GM12892 (cell line): ENCODE measurements at regions not wholly inside any gene's neighbourhood (a gene's known extent, or its start where the extent isn't known, plus 50 kb on each side); places are given as distances from the start of the nearest gene placed in this dataset.

Experiments
- POLR2A ChIP-seq: IDR thresholded peaks from 2 replicates; pipeline ENCODE4 v1.6.1; 2011; ENCODE audit warnings: low read depth, low read length, control low read depth
- POLR2AphosphoS5 ChIP-seq: IDR thresholded peaks from 2 replicates; pipeline ENCODE4 v1.6.1; 2011; ENCODE audit warnings: low read depth, low read length, control low read depth
- TAF1 ChIP-seq: IDR thresholded peaks from 2 replicates; pipeline ENCODE4 v1.6.1; 2011; ENCODE audit warnings: low read depth, mild to moderate bottlenecking, control low read depth, low read length, borderline replicate concordance

GRCh38 chr17:79296243-79296642 is 221.6 kb downstream of the ENGASE start:
- no peak for TF ChIP-seq POLR2A
- no peak for TF ChIP-seq POLR2AphosphoS5
- TF ChIP-seq TAF1: no peak
